MM.1S (cell line): ENCODE measurements at regions not wholly inside any gene's neighbourhood (a gene's known extent, or its start where the extent isn't known, plus 50 kb on each side); places are given as distances from the start of the nearest gene placed in this dataset.

Source experiments
- CTCF ChIP-seq: fragments of 300-600 bp; sonication (generic); IDR thresholded peaks from 2 replicates; pipeline ENCODE4 v1.5.1; 2016; ENCODE audit warnings: antibody characterized with exemption, low read length, mixed read lengths
- EZH2phosphoT487 ChIP-seq: fragments of 300-600 bp; sonication (generic); IDR thresholded peaks from 2 replicates; pipeline ENCODE4 v1.6.1; 2018; ENCODE audit warnings: antibody characterized with exemption, low read length

GRCh38 chr15:88729581-88729980 lies 73.7 kb upstream of the ACAN start:
- TF ChIP-seq CTCF (no peak), EZH2phosphoT487 (no peak)
